ENCODE measurements at regions not wholly inside any gene's neighbourhood (a gene's known extent, or its start where the extent isn't known, plus 50 kb on each side); places are given as distances from the start of the nearest gene placed in this dataset.
A peak's percentile ranks its signal among the peaks of the same experiment; 100 is the strongest.
"Not testable (repeated sequence)": the region's sequence is repeated elsewhere in the genome, so short reads cannot be mapped to it uniquely, and the experiment has no call there.

DNA sequence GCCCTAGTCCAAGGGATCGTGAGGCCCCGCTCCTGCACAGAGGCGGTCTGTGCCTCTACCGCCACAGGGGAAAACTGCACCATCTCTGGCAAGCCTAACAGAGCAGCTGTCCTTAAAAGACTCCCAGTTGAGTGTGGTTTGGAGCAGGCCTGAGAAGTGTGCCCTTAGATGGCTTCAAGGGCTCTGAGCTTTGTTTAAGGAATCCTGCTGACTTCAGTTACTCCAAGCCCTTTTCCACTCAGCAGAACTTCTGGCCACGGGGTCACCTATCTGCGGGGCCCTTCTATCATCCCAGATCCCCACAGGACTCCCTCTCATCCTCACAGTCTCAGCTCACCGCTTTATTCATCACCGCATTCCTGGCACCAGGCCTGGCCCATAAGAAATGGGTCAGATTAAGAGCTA lies 131.5 kb downstream of the CCDC74A start:
- H3K27me3 ChIP-seq (ENCODE audit: control insufficient read depth, insufficient read depth, low read length) = no peaks in the 10 kb centered on the region
- H3K4me3 ChIP-seq (ENCODE audit: low read depth, low read length) = no peak overlapping the region
- FAIRE-seq (no peak), DNase-seq (ENCODE audit: low read depth) (no peak)
- H3K36me3 ChIP-seq (ENCODE audit: control insufficient read depth, insufficient read depth, low read length) = no peaks in the 10 kb centered on the region
- TF ChIP-seq CTCF (IDR thresholded peaks at IDR 0.05; ENCODE audit: insufficient read depth, low read length, severe bottlenecking) = no peak

DNA sequence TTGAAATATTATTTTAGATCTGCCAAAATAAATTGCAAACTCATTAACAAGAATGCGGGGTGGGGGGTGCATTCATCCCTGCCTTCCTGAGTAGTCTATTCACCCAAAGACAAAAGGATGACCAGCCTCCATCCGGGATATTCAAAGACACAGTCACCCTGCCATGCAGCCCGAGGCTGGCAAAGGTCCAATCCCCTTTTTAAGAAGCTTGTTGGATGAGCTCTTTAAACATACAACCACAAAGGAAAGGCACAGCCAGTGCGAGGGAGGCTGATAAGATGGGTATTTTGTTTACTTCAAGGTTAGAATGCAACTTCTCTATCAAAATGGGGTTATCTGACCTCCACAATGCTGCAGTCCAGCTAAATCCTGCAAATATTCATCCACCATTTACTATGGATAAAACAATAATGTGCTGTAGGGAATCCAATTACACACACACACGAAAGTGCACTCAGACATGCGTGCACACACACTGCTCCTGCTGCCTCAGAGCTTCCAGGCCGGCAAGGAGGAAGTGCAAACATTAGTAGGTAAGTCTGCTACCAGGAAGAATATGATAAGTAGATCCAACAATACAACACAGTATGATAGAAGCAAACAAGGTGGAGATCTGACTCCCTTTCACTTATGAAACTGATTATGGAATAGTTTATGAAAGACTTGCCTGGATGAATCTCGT lies 133.6 kb downstream of the CCDC74A start:
- DNase-seq (ENCODE audit: low read depth); FAIRE-seq; H3K36me3 ChIP-seq (ENCODE audit: control insufficient read depth, insufficient read depth, low read length); H3K4me3 ChIP-seq (ENCODE audit: low read depth, low read length); H3K27me3 ChIP-seq (ENCODE audit: control insufficient read depth, insufficient read depth, low read length): not testable (repeated sequence)

DNA sequence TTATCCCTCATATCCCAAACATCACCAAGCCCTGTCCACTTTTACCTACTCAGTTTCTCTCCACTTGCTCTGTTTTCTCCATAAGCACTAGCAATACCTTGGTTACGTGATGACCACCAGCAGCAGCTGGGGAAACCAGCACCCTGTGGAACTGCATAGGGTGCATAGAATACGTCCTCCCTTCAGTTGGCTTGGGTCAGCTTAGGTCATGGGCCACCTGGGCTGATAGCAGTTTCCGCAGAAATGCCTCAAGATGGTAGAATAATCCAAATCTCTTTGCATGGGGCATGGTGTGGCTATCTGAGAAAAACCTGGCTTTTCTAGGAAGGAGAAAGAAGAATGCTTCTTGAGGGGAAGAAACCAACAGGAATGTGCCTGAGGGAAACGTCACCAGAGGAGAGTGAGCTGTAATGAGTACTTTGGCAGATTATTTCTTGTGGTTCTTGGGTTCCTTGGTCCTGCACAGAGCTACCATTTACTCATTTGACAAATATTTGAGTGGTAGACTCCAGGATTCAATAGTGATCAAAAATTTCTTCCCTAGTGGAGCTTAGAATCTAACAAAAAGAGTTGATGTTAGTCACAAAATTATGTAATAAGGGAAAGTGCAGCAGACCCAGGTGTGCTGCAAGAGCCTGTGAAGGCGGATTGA lies 134.3 kb downstream of the CCDC74A start:
- H3K36me3 ChIP-seq (ENCODE audit: control insufficient read depth, insufficient read depth, low read length); DNase-seq (ENCODE audit: low read depth); FAIRE-seq: not testable (repeated sequence)

GRCh38 chr2:131663501-131663900 lies 135.8 kb downstream of the CCDC74A start:
- H3K36me3 ChIP-seq (ENCODE audit: control insufficient read depth, insufficient read depth, low read length); FAIRE-seq; H3K27me3 ChIP-seq (ENCODE audit: control insufficient read depth, insufficient read depth, low read length); H3K4me3 ChIP-seq (ENCODE audit: low read depth, low read length); DNase-seq (ENCODE audit: low read depth): not testable (repeated sequence)

More for the DNA sequence above, 134.3 kb downstream of the CCDC74A start:
- not testable (repeated sequence) for H3K27me3 ChIP-seq (ENCODE audit: control insufficient read depth, insufficient read depth, low read length); H3K4me3 ChIP-seq (ENCODE audit: low read depth, low read length)

GRCh38 chr2:131665716-131666115 lies 138.0 kb downstream of the CCDC74A start:
- not testable (repeated sequence) for H3K27me3 ChIP-seq (ENCODE audit: control insufficient read depth, insufficient read depth, low read length); FAIRE-seq; DNase-seq (ENCODE audit: low read depth); H3K4me3 ChIP-seq (ENCODE audit: low read depth, low read length); H3K36me3 ChIP-seq (ENCODE audit: control insufficient read depth, insufficient read depth, low read length)

- H3K27me3 ChIP-seq (ENCODE audit: control insufficient read depth, insufficient read depth, low read length); H3K36me3 ChIP-seq (ENCODE audit: control insufficient read depth, insufficient read depth, low read length); FAIRE-seq; H3K4me3 ChIP-seq (ENCODE audit: low read depth, low read length): not testable (repeated sequence)
- DNase-seq (ENCODE audit: low read depth) = peak; percentile 91
These were observed 141.3 kb downstream of the CCDC74A start for GRCh38 chr2:131668794-131669540.

- not testable (repeated sequence) for H3K27me3 ChIP-seq (ENCODE audit: control insufficient read depth, insufficient read depth, low read length); H3K36me3 ChIP-seq (ENCODE audit: control insufficient read depth, insufficient read depth, low read length); FAIRE-seq; DNase-seq (ENCODE audit: low read depth); H3K4me3 ChIP-seq (ENCODE audit: low read depth, low read length)
These were observed 144.3 kb downstream of the CCDC74A start for GRCh38 chr2:131671841-131672470.

- DNase-seq (ENCODE audit: low read depth) = peak; percentile 57
- H3K4me3 ChIP-seq (ENCODE audit: low read depth, low read length); FAIRE-seq; H3K36me3 ChIP-seq (ENCODE audit: control insufficient read depth, insufficient read depth, low read length); H3K27me3 ChIP-seq (ENCODE audit: control insufficient read depth, insufficient read depth, low read length): not testable (repeated sequence)
- peak; percentile 68 for TF ChIP-seq CTCF (IDR thresholded peaks at IDR 0.05; ENCODE audit: insufficient read depth, low read length, severe bottlenecking)
These were observed 145.0 kb downstream of the CCDC74A start for GRCh38 chr2:131672471-131673399.

All from bronchial epithelial cell (primary cell).